Thyroid gland (tissue), 4 donors: ENCODE measurements at regions not wholly inside any gene's neighbourhood (a gene's known extent, or its start where the extent isn't known, plus 50 kb on each side); places are given as distances from the start of the nearest gene placed in this dataset.

Source experiments
- CTCF ChIP-seq, 6 experiments: fragments of 200-600 bp in 3 of 6; fragments of 450-650 bp in 3 of 6; sonication (generic) in 3 of 6; IDR thresholded peaks; one replicate each; pipeline ENCODE4 v1.5.1; 2016 to 2019; ENCODE audit warnings: antibody characterized with exemption in 6 of 6, mild to moderate bottlenecking in 2 of 6, inconsistent platforms in 1 of 6, moderate library complexity in 1 of 6
- POLR2A ChIP-seq, 2 donors: fragments of 450-650 bp; IDR thresholded peaks; one replicate each; pipeline ENCODE4 v1.6.1; 2017; ENCODE audit warnings: antibody characterized with exemption in 2 of 2, mild to moderate bottlenecking in 2 of 2, moderate library complexity in 1 of 2

DNA sequence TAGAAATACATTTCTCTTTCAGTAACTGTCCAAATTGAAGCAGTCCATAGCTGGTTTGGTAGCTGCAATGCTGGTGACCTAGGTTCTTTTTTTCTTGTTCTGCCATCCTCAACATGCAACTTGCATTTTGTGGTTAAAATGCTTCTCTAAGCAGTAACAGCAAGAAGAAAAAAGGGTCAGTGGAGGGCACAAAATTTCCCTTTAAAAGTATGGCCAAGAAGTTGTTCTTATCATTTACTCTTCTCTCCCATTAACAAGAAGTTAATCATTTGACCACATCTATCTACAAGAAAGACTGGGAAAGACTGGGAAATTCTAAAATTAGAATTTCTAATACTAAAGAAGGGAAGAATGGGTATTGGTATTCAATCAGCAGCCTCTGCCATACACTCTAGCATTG is 569.9 kb downstream of the CPS1 start:
- TF ChIP-seq CTCF (IDR thresholded peaks at IDR 0.05) = no peak
- no peak for TF ChIP-seq POLR2A (IDR thresholded peaks at IDR 0.05)
